Osteoblast (primary cell): ENCODE measurements at regions not wholly inside any gene's neighbourhood (a gene's known extent, or its start where the extent isn't known, plus 50 kb on each side); places are given as distances from the start of the nearest gene placed in this dataset.

Source experiments
- DNase-seq: peaks from one replicate; pipeline ENCODE4 v3.0.0; 2011; ENCODE audit warnings: low spot score, mixed read lengths; ENCODE audit not compliant: insufficient read length; ENCODE audit errors: missing footprints
- H2AFZ ChIP-seq: 2 replicates; pipeline ENCODE4 v1.6.0; 2011; ENCODE audit warnings: mild to moderate bottlenecking, low read length
- H3K27ac ChIP-seq: 2 replicates; pipeline ENCODE4 v1.5.1; 2011; ENCODE audit warnings: mild to moderate bottlenecking, low read depth, low read length, moderate library complexity
- H3K27me3 ChIP-seq: 2 replicates; pipeline ENCODE4 v1.6.0; 2012; ENCODE audit warnings: mild to moderate bottlenecking, control low read depth, inconsistent platforms, low read length, moderate library complexity; ENCODE audit not compliant: insufficient read depth
- H3K36me3 ChIP-seq: 2 replicates; pipeline ENCODE4 v1.5.1; 2011; ENCODE audit warnings: mild to moderate bottlenecking, low read length, control low read depth, moderate library complexity; ENCODE audit not compliant: insufficient read depth
- H3K4me1 ChIP-seq: 2 replicates; pipeline ENCODE4 v1.5.1; 2011; ENCODE audit warnings: mild to moderate bottlenecking, low read length, control low read depth, moderate library complexity; ENCODE audit not compliant: insufficient read depth
- H3K4me2 ChIP-seq: 2 replicates; pipeline ENCODE4 v1.6.0; 2011; ENCODE audit warnings: mild to moderate bottlenecking, low read length; ENCODE audit not compliant: insufficient read depth
- H3K4me3 ChIP-seq: fragments of 200-600 bp; sonication (generic); 3 replicates; pipeline ENCODE4 v1.5.1; 2012; ENCODE audit warnings: mild to moderate bottlenecking, low read length, inconsistent platforms; ENCODE audit not compliant: insufficient read depth
- H3K79me2 ChIP-seq: 2 replicates; pipeline ENCODE4 v1.6.0; 2012; ENCODE audit warnings: mild to moderate bottlenecking, low read length, control low read depth, inconsistent platforms; ENCODE audit not compliant: insufficient read depth
- H3K9me3 ChIP-seq: 2 replicates; pipeline ENCODE4 v1.5.1; 2011; ENCODE audit warnings: low read depth, low read length, control low read depth
- H4K20me1 ChIP-seq: 2 replicates; pipeline ENCODE4 v1.6.0; 2012; ENCODE audit warnings: mild to moderate bottlenecking, low read length, control low read depth; ENCODE audit not compliant: insufficient read depth
- CTCF ChIP-seq: IDR thresholded peaks from 2 replicates; pipeline ENCODE4 v1.5.1; 2011; ENCODE audit warnings: mild to moderate bottlenecking, low read depth, low read length, moderate library complexity; ENCODE audit errors: extremely low read depth

- H3K4me3 ChIP-seq = no peak overlapping the region
- H3K36me3 ChIP-seq = no peaks in the 10 kb centered on the region
- no peak overlapping the region for H3K4me2 ChIP-seq
- H3K4me1 ChIP-seq = no peaks in the 10 kb centered on the region
- H3K27ac ChIP-seq = no peak overlapping the region
- no peak overlapping the region for H2AFZ ChIP-seq
- H3K27me3 ChIP-seq = no peaks in the 10 kb centered on the region
- H4K20me1 ChIP-seq = no peaks in the 10 kb centered on the region
- no peaks in the 10 kb centered on the region for H3K9me3 ChIP-seq
- TF ChIP-seq CTCF = no peak
- DNase-seq = no peak
- no peaks in the 10 kb centered on the region for H3K79me2 ChIP-seq
Measured at GRCh38 chr2:221816566-221816965, 244.5 kb upstream of the EPHA4 start.

GRCh38 chr2:221810650-221811049, 238.5 kb upstream of the EPHA4 start:
- Histone ChIP-seq H2AFZ (no peak overlapping the region), H3K4me3 (no peak overlapping the region), H3K27me3 (no peaks in the 10 kb centered on the region), H3K4me1 (no peaks in the 10 kb centered on the region), H3K27ac (no peak overlapping the region), H3K9me3 (no peaks in the 10 kb centered on the region), H3K36me3 (no peaks in the 10 kb centered on the region), H3K4me2 (no peak overlapping the region), H3K79me2 (no peaks in the 10 kb centered on the region), H4K20me1 (no peaks in the 10 kb centered on the region)
- DNase-seq = no peak
- no peak for TF ChIP-seq CTCF

- no peaks in the 10 kb centered on the region for H3K79me2 ChIP-seq
- no peak overlapping the region for H3K4me2 ChIP-seq
- no peak for DNase-seq
- H2AFZ ChIP-seq = no peak overlapping the region
- no peaks in the 10 kb centered on the region for H3K36me3 ChIP-seq
- no peaks in the 10 kb centered on the region for H3K9me3 ChIP-seq
- no peak overlapping the region for H3K4me3 ChIP-seq
- no peak for TF ChIP-seq CTCF
- H4K20me1 ChIP-seq = no peaks in the 10 kb centered on the region
- H3K27me3 ChIP-seq = no peaks in the 10 kb centered on the region
- H3K27ac ChIP-seq = no peak overlapping the region
- no peaks in the 10 kb centered on the region for H3K4me1 ChIP-seq
Measured at GRCh38 chr2:221810245-221810644, 238.1 kb upstream of the EPHA4 start.

- Histone ChIP-seq H2AFZ (no peak overlapping the region), H3K4me1 (no peaks in the 10 kb centered on the region), H3K27me3 (no peaks in the 10 kb centered on the region), H4K20me1 (no peaks in the 10 kb centered on the region), H3K9me3 (no peaks in the 10 kb centered on the region), H3K36me3 (no peaks in the 10 kb centered on the region), H3K4me2 (no peak overlapping the region), H3K79me2 (no peaks in the 10 kb centered on the region), H3K4me3 (no peak overlapping the region), H3K27ac (no peak overlapping the region)
- DNase-seq = no peak
- TF ChIP-seq CTCF = no peak
Measured at GRCh38 chr2:221808488-221808887, 236.4 kb upstream of the EPHA4 start.
